ENCODE measurements at regions not wholly inside any gene's neighbourhood (a gene's known extent, or its start where the extent isn't known, plus 50 kb on each side); places are given as distances from the start of the nearest gene placed in this dataset.

DNA sequence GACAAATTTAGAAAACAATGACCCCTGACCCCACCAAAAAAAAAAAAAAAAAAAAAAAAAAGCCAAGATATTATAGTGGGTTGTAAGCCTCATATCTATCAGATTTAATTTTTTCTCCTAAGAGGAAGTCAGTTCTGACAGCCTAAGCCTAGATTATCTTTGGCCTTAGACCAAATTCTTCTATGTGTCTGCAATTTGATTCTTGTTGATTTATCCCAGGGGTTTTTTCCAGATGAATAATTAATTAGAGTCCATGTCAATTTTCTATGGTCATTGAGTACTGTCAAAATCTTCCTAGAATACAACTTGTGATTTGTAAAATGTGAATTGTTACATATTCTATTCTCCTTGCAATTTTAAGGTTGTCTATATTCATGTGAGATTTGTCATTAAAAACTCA is 151.6 kb upstream of the CACNA2D1 start:
- no peak for TF ChIP-seq CTCF (IDR thresholded peaks at IDR 0.05)
- no peak for TF ChIP-seq POLR2AphosphoS5 (IDR thresholded peaks at IDR 0.05; ENCODE audit: low read depth, low read length)
- TF ChIP-seq, protein P1, sequence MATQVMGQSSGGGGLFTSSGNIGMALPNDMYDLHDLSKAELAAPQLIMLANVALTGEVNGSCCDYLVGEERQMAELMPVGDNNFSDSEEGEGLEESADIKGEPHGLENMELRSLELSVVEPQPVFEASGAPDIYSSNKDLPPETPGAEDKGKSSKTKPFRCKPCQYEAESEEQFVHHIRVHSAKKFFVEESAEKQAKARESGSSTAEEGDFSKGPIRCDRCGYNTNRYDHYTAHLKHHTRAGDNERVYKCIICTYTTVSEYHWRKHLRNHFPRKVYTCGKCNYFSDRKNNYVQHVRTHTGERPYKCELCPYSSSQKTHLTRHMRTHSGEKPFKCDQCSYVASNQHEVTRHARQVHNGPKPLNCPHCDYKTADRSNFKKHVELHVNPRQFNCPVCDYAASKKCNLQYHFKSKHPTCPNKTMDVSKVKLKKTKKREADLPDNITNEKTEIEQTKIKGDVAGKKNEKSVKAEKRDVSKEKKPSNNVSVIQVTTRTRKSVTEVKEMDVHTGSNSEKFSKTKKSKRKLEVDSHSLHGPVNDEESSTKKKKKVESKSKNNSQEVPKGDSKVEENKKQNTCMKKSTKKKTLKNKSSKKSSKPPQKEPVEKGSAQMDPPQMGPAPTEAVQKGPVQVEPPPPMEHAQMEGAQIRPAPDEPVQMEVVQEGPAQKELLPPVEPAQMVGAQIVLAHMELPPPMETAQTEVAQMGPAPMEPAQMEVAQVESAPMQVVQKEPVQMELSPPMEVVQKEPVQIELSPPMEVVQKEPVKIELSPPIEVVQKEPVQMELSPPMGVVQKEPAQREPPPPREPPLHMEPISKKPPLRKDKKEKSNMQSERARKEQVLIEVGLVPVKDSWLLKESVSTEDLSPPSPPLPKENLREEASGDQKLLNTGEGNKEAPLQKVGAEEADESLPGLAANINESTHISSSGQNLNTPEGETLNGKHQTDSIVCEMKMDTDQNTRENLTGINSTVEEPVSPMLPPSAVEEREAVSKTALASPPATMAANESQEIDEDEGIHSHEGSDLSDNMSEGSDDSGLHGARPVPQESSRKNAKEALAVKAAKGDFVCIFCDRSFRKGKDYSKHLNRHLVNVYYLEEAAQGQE (IDR thresholded peaks at IDR 0.05; ENCODE audit: insufficient read depth in 1 of 2, low read depth in 2 of 2, low read length in 1 of 2) = no peak
